HUES48 (cell line): ENCODE measurements at regions not wholly inside any gene's neighbourhood (a gene's known extent, or its start where the extent isn't known, plus 50 kb on each side); places are given as distances from the start of the nearest gene placed in this dataset.

Experiments used
- H3K27ac ChIP-seq: one replicate; pipeline ENCODE4 v1.7.0; 2013; ENCODE audit warnings: low read depth, low read length, inconsistent platforms
- H3K27me3 ChIP-seq: 2 replicates; pipeline ENCODE4 v1.6.1; 2013; ENCODE audit warnings: mild to moderate bottlenecking, low read length; ENCODE audit not compliant: control insufficient read depth, insufficient read depth
- H3K36me3 ChIP-seq: 2 replicates; pipeline ENCODE4 v1.6.1; 2013; ENCODE audit warnings: low read length; ENCODE audit not compliant: control insufficient read depth, insufficient read depth
- H3K4me1 ChIP-seq: 2 replicates; pipeline ENCODE4 v1.6.1; 2013; ENCODE audit warnings: mild to moderate bottlenecking, low read length; ENCODE audit not compliant: control insufficient read depth, insufficient read depth
- H3K4me3 ChIP-seq: 2 replicates; pipeline ENCODE4 v1.5.1; 2013; ENCODE audit warnings: mild to moderate bottlenecking, low read depth, low read length
- H3K9ac ChIP-seq: 2 replicates; pipeline ENCODE4 v1.6.1; 2013; ENCODE audit warnings: mild to moderate bottlenecking, low read depth, low read length, moderate library complexity
- H3K9me3 ChIP-seq: 2 replicates; pipeline ENCODE4 v1.6.1; 2013; ENCODE audit warnings: low read length; ENCODE audit not compliant: control insufficient read depth, insufficient read depth

DNA sequence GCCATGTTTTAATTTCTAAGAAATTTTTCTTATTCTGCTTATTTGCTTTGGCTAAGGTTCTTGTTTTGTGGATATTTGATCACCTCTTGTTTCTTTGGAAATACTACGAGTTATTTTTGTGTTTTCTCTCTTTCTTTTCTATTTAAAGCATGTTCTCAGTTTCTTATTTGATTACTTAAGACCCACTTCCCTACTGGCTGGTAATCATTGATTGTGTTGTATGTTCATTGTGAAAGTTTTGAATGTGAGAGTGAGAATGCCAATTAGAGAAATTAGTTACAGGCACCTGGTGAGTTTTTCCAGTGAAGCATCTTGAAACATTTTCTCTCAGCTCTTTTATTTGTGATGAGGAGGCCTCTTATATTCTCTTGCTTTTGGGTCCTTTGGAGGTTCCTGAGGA is 226.7 kb upstream of the MC4R start:
- no peaks in the 10 kb centered on the region for H3K36me3 ChIP-seq
- no peaks in the 10 kb centered on the region for H3K4me1 ChIP-seq
- no peak overlapping the region for H3K9ac ChIP-seq
- H3K4me3 ChIP-seq, result no peak overlapping the region
- no peaks in the 10 kb centered on the region for H3K27me3 ChIP-seq
- no peak overlapping the region for H3K27ac ChIP-seq
- H3K9me3 ChIP-seq, result no peaks in the 10 kb centered on the region

GRCh38 chr18:60599995-60600394 is 227.4 kb upstream of the MC4R start:
- Histone ChIP-seq H3K4me1 (no peaks in the 10 kb centered on the region), H3K36me3 (no peaks in the 10 kb centered on the region), H3K27me3 (no peaks in the 10 kb centered on the region), H3K9ac (no peak overlapping the region), H3K27ac (no peak overlapping the region), H3K9me3 (no peaks in the 10 kb centered on the region), H3K4me3 (no peak overlapping the region)

DNA sequence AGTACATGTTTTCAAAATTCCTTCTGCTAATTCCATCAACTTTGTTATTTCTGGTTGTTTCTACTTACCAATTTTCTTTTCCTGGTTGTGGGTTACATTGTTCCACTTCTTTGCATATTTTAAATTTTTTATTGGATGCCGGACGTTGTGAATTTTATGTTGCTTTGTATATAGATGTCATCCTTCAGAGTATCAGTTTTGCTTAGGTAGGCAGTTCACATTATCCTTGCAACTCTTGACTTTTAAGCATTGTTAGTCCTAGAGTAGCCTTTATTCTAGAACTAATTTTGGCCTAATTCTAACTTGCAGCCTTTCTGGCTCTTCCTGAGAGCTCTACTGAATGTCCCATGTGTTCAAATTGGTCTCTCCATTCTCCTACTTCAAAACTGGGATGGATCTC is 228.7 kb upstream of the MC4R start:
- Histone ChIP-seq H3K27me3 (no peaks in the 10 kb centered on the region), H3K4me3 (no peak overlapping the region), H3K4me1 (no peaks in the 10 kb centered on the region), H3K9ac (no peak overlapping the region), H3K27ac (no peak overlapping the region), H3K36me3 (no peaks in the 10 kb centered on the region), H3K9me3 (no peaks in the 10 kb centered on the region)

- H3K27ac ChIP-seq, result no peak overlapping the region
- no peak overlapping the region for H3K4me3 ChIP-seq
- no peaks in the 10 kb centered on the region for H3K27me3 ChIP-seq
- H3K36me3 ChIP-seq, result no peaks in the 10 kb centered on the region
- no peak overlapping the region for H3K9ac ChIP-seq
- no peaks in the 10 kb centered on the region for H3K9me3 ChIP-seq
- H3K4me1 ChIP-seq, result no peaks in the 10 kb centered on the region
Observed at GRCh38 chr18:60623331-60623730, 250.8 kb upstream of the MC4R start.

- no peak overlapping the region for H3K9ac ChIP-seq
- H3K4me1 ChIP-seq, result no peaks in the 10 kb centered on the region
- H3K4me3 ChIP-seq, result no peak overlapping the region
- H3K27ac ChIP-seq, result no peak overlapping the region
- no peaks in the 10 kb centered on the region for H3K27me3 ChIP-seq
- H3K9me3 ChIP-seq, result no peaks in the 10 kb centered on the region
- no peaks in the 10 kb centered on the region for H3K36me3 ChIP-seq
Observed at GRCh38 chr18:60624207-60624606, 251.6 kb upstream of the MC4R start.

DNA sequence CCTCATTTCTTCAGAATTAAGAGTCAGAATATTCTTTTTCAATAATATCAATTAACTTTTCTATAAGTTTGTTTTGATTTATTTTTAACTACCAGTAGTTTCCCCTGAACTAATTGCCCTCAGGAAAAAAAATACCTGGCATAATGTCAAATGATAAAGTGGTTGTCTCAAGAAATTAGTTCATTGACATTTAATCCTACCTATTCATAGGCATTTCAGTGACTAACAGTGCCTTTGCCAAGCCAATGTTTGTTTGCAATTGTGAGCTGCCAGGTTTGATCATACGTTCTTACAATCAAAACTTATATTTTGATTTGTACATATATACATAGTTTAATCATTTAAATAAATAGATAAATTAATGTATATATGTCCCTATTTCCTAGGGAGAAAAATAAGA is 267.3 kb upstream of the MC4R start:
- H3K27ac ChIP-seq, result no peak overlapping the region
- no peak overlapping the region for H3K4me3 ChIP-seq
- peaks cover 4% of the 10 kb centered on the region; the same call in 1 of the 2 replicates for H3K4me1 ChIP-seq
- H3K27me3 ChIP-seq, result no peaks in the 10 kb centered on the region
- no peaks in the 10 kb centered on the region for H3K36me3 ChIP-seq
- peaks cover 2% of the 10 kb centered on the region; the same call in 1 of the 2 replicates for H3K9me3 ChIP-seq
- H3K9ac ChIP-seq, result no peak overlapping the region

DNA sequence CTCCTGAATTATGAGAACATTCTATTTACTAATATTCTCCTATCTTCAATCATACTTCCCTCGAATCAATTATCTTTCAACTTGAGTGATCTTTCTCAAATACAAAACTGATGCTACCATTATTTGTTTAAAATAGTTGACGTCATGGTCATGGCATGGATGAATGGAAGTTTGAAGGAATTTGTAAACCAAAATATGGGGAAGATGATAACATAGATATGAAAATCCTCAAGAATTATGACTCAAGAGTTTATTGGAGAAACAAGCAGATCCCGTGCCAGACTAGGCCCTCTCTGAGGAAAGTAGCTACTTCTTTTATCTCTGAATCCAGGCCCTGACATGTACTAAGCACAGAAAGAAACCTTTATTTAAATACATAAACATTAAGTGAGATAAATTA is 270.4 kb upstream of the MC4R start:
- H3K27ac ChIP-seq, result no peak overlapping the region
- H3K4me3 ChIP-seq, result no peak overlapping the region
- no peaks in the 10 kb centered on the region for H3K36me3 ChIP-seq

DNA sequence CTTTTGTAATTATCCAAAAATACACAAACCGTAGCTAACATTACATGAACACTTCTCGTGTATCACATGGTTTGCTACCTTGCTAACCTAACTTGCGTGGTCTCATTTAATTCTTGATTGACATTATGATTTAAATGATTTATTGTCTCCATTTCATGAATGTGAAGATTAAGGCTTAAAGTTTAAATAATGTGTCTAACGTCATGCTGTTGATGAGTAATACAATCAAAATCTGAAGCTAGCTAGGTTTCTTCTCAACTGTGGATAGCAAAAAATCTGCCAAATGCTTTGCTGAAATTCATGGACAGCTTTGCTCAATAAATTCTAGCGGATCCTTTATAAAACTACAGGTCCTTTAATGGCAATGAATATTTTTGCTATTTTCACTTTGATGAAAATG is 274.1 kb upstream of the MC4R start:
- no peaks in the 10 kb centered on the region for H3K27me3 ChIP-seq
- no peak overlapping the region for H3K27ac ChIP-seq
- H3K9me3 ChIP-seq, result no peaks in the 10 kb centered on the region
- H3K4me1 ChIP-seq, result no peaks in the 10 kb centered on the region
- no peaks in the 10 kb centered on the region for H3K36me3 ChIP-seq
- H3K4me3 ChIP-seq, result no peak overlapping the region
- no peak overlapping the region for H3K9ac ChIP-seq

More for the DNA sequence above, 270.4 kb upstream of the MC4R start:
- H3K27me3 ChIP-seq, result no peaks in the 10 kb centered on the region
- no peaks in the 10 kb centered on the region for H3K4me1 ChIP-seq
- no peaks in the 10 kb centered on the region for H3K9me3 ChIP-seq
- no peak overlapping the region for H3K9ac ChIP-seq

- H3K4me3 ChIP-seq, result no peak overlapping the region
- no peaks in the 10 kb centered on the region for H3K4me1 ChIP-seq
- no peaks in the 10 kb centered on the region for H3K9me3 ChIP-seq
- H3K36me3 ChIP-seq, result no peaks in the 10 kb centered on the region
- no peak overlapping the region for H3K9ac ChIP-seq
- H3K27me3 ChIP-seq, result no peaks in the 10 kb centered on the region
- no peak overlapping the region for H3K27ac ChIP-seq
Observed at GRCh38 chr18:60649107-60649506, 276.5 kb upstream of the MC4R start.

DNA sequence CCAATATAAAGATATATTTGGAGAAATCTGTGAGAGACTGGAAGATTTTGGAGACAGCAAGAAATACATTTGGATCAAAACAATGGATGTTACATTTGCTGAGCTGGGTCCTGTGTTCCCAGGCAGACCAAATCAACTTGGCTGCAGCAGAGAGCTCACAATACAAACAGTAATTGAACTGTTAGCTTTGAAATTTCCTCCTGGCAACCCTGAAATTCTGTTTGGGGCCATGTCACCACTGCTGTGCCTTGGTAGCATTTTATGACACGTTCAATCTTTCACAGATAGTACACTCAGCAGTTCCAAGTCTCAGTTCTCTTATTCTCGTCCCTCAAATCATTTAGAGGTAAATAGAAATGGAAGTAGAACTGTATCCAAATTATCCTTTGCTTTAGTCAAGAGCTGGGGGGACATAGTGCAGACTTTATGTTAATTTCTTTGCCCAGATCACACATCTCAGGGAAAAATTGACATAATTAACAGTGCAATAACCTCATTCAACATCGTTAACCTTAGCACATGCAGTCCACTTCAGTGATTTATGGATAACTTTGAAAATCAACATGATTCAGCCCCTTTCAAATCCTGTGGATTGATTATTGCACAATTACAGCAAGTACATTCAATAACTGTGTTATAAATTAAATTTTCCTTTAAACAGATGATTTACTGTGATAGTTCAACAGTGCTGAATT is 277.4 kb upstream of the MC4R start:
- H3K4me1 ChIP-seq, result no peaks in the 10 kb centered on the region
- no peak overlapping the region for H3K27ac ChIP-seq
- H3K9ac ChIP-seq, result no peak overlapping the region
- H3K9me3 ChIP-seq, result no peaks in the 10 kb centered on the region
- H3K4me3 ChIP-seq, result no peak overlapping the region
- no peaks in the 10 kb centered on the region for H3K36me3 ChIP-seq
- H3K27me3 ChIP-seq, result no peaks in the 10 kb centered on the region

DNA sequence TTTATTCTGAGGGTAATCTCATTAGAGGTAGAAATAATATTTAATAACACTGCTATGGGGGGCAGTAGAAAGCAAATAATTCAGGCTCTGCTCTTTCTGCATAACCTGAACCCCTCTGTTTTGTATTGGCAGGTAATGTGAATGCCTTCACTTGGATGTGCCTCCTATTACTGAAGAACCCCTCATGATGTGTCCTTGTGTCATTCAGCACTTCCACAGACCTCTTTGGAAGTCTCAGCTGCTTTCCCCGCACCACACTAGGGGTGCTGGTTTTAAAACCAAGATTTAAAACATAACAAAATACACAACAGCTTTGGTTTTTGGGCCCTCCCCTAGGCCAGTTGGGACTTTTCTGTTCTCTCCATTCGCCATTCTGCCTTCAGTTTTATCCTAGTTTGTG is 281.7 kb upstream of the MC4R start:
- Histone ChIP-seq H3K4me1 (no peaks in the 10 kb centered on the region), H3K4me3 (no peak overlapping the region), H3K36me3 (no peaks in the 10 kb centered on the region), H3K27ac (no peak overlapping the region), H3K9me3 (no peaks in the 10 kb centered on the region), H3K9ac (no peak overlapping the region), H3K27me3 (no peaks in the 10 kb centered on the region)
